HEK293 (cell line): ENCODE measurements at regions not wholly inside any gene's neighbourhood (a gene's known extent, or its start where the extent isn't known, plus 50 kb on each side); places are given as distances from the start of the nearest gene placed in this dataset.
"Not testable (repeated sequence)": the region's sequence is repeated elsewhere in the genome, so short reads cannot be mapped to it uniquely, and the experiment has no call there.

Experiments used
- CTCF ChIA-PET: fragments of 350-600 bp; formaldehyde crosslinking; extraction: SDS; loops from one replicate; lab custom pipeline; 2021; ENCODE audit warnings: antibody characterized with exemption; lab: Yijun Ruan, JAX
- POLR2A ChIA-PET: fragments of 300-600 bp; formaldehyde crosslinking; extraction: SDS; loops from one replicate; lab custom pipeline; 2020; ENCODE audit warnings: antibody characterized with exemption, inconsistent platforms; lab: Yijun Ruan, JAX
- H3K27ac ChIP-seq: fragments of 200-500 bp; sonication (Bioruptor generic); 2 replicates; pipeline ENCODE4 v1.5.1; 2014; ENCODE audit warnings: low read depth, low read length, control low read depth, inconsistent platforms; ENCODE audit errors: extremely low read depth
- H3K36me3 ChIP-seq, 2 experiments: fragments of 200-500 bp in 1 of 2; sonication (Bioruptor generic) in 1 of 2; 1 replicate in 1 of 2; 2 replicates in 1 of 2; pipeline ENCODE4 v1.5.1; 2014 to 2017; ENCODE audit warnings: inconsistent platforms in 2 of 2, low read length in 2 of 2; ENCODE audit not compliant: control insufficient read depth in 2 of 2, insufficient read depth in 1 of 2
- H3K4me1 ChIP-seq: fragments of 200-500 bp; sonication (Bioruptor generic); 2 replicates; pipeline ENCODE4 v1.5.1; 2014; ENCODE audit warnings: mild to moderate bottlenecking, low read length, inconsistent platforms; ENCODE audit not compliant: control insufficient read depth, insufficient read depth
- H3K4me3 ChIP-seq: 2 replicates; pipeline ENCODE4 v1.5.1; 2011; ENCODE audit warnings: low read depth, mild to moderate bottlenecking, control low read depth, low read length, moderate library complexity
- H3K9me3 ChIP-seq: fragments of 200-500 bp; sonication (Bioruptor generic); 2 replicates; pipeline ENCODE4 v1.5.1; 2014; ENCODE audit warnings: low read depth, low read length, inconsistent platforms; ENCODE audit not compliant: control insufficient read depth, insufficient read depth
- HIC1 ChIP-seq: fragments of 450-650 bp; formaldehyde crosslinking; IDR thresholded peaks from 2 replicates; pipeline ENCODE4 v1.5.1; 2016; ENCODE audit warnings: missing biosample characterization, missing genetic modification characterization
- KLF8 ChIP-seq: fragments of 450-650 bp; formaldehyde crosslinking; IDR thresholded peaks from 2 replicates; pipeline ENCODE4 v1.5.1; 2016; ENCODE audit warnings: missing biosample characterization, missing genetic modification characterization
- PBX3 ChIP-seq: sonication (generic); formaldehyde crosslinking; IDR thresholded peaks from 2 replicates; pipeline ENCODE4 v1.8.1; 2022; ENCODE audit warnings: mild to moderate bottlenecking, moderate library complexity, missing genetic modification reagents
- SETDB1 ChIP-seq: IDR thresholded peaks from one replicate; pipeline ENCODE4 v1.6.1; 2017; ENCODE audit warnings: mild to moderate bottlenecking, low read length, moderate library complexity, mixed read lengths; ENCODE audit not compliant: insufficient read length
- SP2 ChIP-seq: fragments of 450-650 bp; formaldehyde crosslinking; IDR thresholded peaks from 2 replicates; pipeline ENCODE4 v1.5.1; 2016; ENCODE audit warnings: missing biosample characterization, missing genetic modification characterization
- TSHZ1 ChIP-seq: fragments of 450-650 bp; formaldehyde crosslinking; IDR thresholded peaks from 2 replicates; pipeline ENCODE4 v1.5.1; 2016; ENCODE audit warnings: missing biosample characterization, missing genetic modification characterization, borderline replicate concordance
- WT1 ChIP-seq: fragments of 450-650 bp; formaldehyde crosslinking; IDR thresholded peaks from 2 replicates; pipeline ENCODE4 v1.5.1; 2016; ENCODE audit warnings: missing biosample characterization, missing genetic modification characterization
- ZBTB17 ChIP-seq: fragments of 450-650 bp; formaldehyde crosslinking; IDR thresholded peaks from 2 replicates; pipeline ENCODE4 v1.5.1; 2016; ENCODE audit warnings: missing biosample characterization, missing genetic modification characterization
- ZBTB8A ChIP-seq: fragments of 450-650 bp; formaldehyde crosslinking; IDR thresholded peaks from 2 replicates; pipeline ENCODE4 v1.5.1; 2016; ENCODE audit warnings: missing biosample characterization, missing genetic modification characterization
- ZFP41 ChIP-seq: fragments of 450-650 bp; formaldehyde crosslinking; IDR thresholded peaks from 2 replicates; pipeline ENCODE4 v1.5.1; 2016; ENCODE audit warnings: missing biosample characterization, missing genetic modification characterization, borderline replicate concordance
- ZNF311 ChIP-seq: fragments of 450-650 bp; formaldehyde crosslinking; IDR thresholded peaks from 2 replicates; pipeline ENCODE4 v1.5.1; 2017; ENCODE audit warnings: missing biosample characterization, missing genetic modification characterization, borderline replicate concordance
- ZNF324 ChIP-seq: fragments of 450-650 bp; formaldehyde crosslinking; IDR thresholded peaks from 2 replicates; pipeline ENCODE4 v1.5.1; 2016; ENCODE audit warnings: missing biosample characterization, missing genetic modification characterization
- ZNF350 ChIP-seq: fragments of 450-650 bp; formaldehyde crosslinking; IDR thresholded peaks from 2 replicates; pipeline ENCODE4 v1.5.0; 2017; ENCODE audit warnings: missing biosample characterization, mild to moderate bottlenecking, missing genetic modification characterization
- ZNF416 ChIP-seq: fragments of 450-650 bp; formaldehyde crosslinking; IDR thresholded peaks from 2 replicates; pipeline ENCODE4 v1.5.1; 2016; ENCODE audit warnings: missing biosample characterization, missing genetic modification characterization
- ZNF449 ChIP-seq: fragments of 450-650 bp; formaldehyde crosslinking; IDR thresholded peaks from 2 replicates; pipeline ENCODE4 v1.5.1; 2017; ENCODE audit warnings: missing biosample characterization, mild to moderate bottlenecking, missing genetic modification characterization, moderate library complexity
- ZNF48 ChIP-seq: fragments of 450-650 bp; formaldehyde crosslinking; IDR thresholded peaks from 2 replicates; pipeline ENCODE4 v1.5.1; 2016; ENCODE audit warnings: missing biosample characterization, missing genetic modification characterization
- ZSCAN16 ChIP-seq: fragments of 450-650 bp; formaldehyde crosslinking; IDR thresholded peaks from 2 replicates; pipeline ENCODE4 v1.5.1; 2016; ENCODE audit warnings: missing biosample characterization, missing genetic modification characterization

GRCh38 chr6:168796106-168796505 lies 355.1 kb downstream of the SMOC2 start:
- Histone ChIP-seq H3K36me3 (no peaks in the 10 kb centered on the region), H3K4me3 (no peak overlapping the region), H3K9me3 (no peaks in the 10 kb centered on the region), H3K4me1 (no peaks in the 10 kb centered on the region)
- CTCF ChIA-PET = interaction anchor here (0.6 to 0.7 kb wide), 2 partner anchors 31 to 958 kb away, joined by 3 read pairs; no protein-coding TSS in a partner anchor
- POLR2A ChIA-PET = interaction anchor here (0.5 to 0.7 kb wide), 2 partner anchors 140 to 399 kb away, joined by 3 read pairs; no protein-coding TSS in a partner anchor
- no peak for TF ChIP-seq ZBTB17
- peak; percentile 68 for TF ChIP-seq SETDB1
- TF ChIP-seq, all 188 proteins: peak for 1
- no peak overlapping the region for H3K27ac ChIP-seq

- CTCF ChIA-PET, H3K4me3 ChIP-seq, H3K27ac ChIP-seq, H3K36me3 ChIP-seq, H3K9me3 ChIP-seq, H3K4me1 ChIP-seq: not testable (repeated sequence)
- POLR2A ChIA-PET = interaction anchor here (0.7 kb wide), 1 partner anchor 398 kb away, joined by 3 read pairs; no protein-coding TSS in a partner anchor
These were observed 354.6 kb downstream of the SMOC2 start for GRCh38 chr6:168795611-168796010.

- H3K9me3 ChIP-seq = no peaks in the 10 kb centered on the region
- no peak overlapping the region for H3K27ac ChIP-seq
- no peak overlapping the region for H3K4me3 ChIP-seq
- no peaks in the 10 kb centered on the region for H3K4me1 ChIP-seq
- H3K36me3 ChIP-seq = no peaks in the 10 kb centered on the region
- ChIA-PET POLR2A (no interaction called here), CTCF (no interaction called here)
- TF ChIP-seq HIC1 (tag by site-specific recombination) (no peak), ZNF350 (tag by site-specific recombination) (no peak), WT1 (tag by site-specific recombination) (no peak), ZNF48 (tag by site-specific recombination) (no peak), ZSCAN16 (tag by site-specific recombination) (no peak), TSHZ1 (tag by site-specific recombination) (no peak), ZNF449 (tag by site-specific recombination) (no peak), ZNF416 (tag by site-specific recombination) (no peak), PBX3 (CRISPR knock-in tag) (no peak), ZNF311 (tag by site-specific recombination) (no peak), ZBTB8A (no peak), KLF8 (tag by site-specific recombination) (no peak), ZFP41 (tag by site-specific recombination) (no peak), SP2 (tag by site-specific recombination) (no peak), ZNF324 (tag by site-specific recombination) (no peak)
These were observed 353.5 kb downstream of the SMOC2 start for GRCh38 chr6:168794491-168794890.
